Cerebellar cortex (tissue), 1 donor: ENCODE measurements at regions not wholly inside any gene's neighbourhood (a gene's known extent, or its start where the extent isn't known, plus 50 kb on each side); places are given as distances from the start of the nearest gene placed in this dataset.
"Not testable (repeated sequence)": the region's sequence is repeated elsewhere in the genome, so short reads cannot be mapped to it uniquely, and the experiment has no call there.

ENCODE experiments used
- DNase-seq: peaks from one replicate; pipeline ENCODE4 v3.0.0-alpha.2; 2015; ENCODE audit warnings: low spot score

GRCh38 chr15:20089541-20089940 is 452.1 kb downstream of the GOLGA6L6 start:
- not testable (repeated sequence) for DNase-seq

- not testable (repeated sequence) for DNase-seq
Measured at GRCh38 chr15:20084026-20084425, 457.6 kb downstream of the GOLGA6L6 start.

GRCh38 chr15:20074082-20074481 is 467.5 kb downstream of the GOLGA6L6 start:
- not testable (repeated sequence) for DNase-seq

GRCh38 chr15:20069043-20069442 is 472.6 kb downstream of the GOLGA6L6 start:
- not testable (repeated sequence) for DNase-seq

- not testable (repeated sequence) for DNase-seq
Measured at GRCh38 chr15:20066173-20066572, 475.4 kb downstream of the GOLGA6L6 start.

DNA sequence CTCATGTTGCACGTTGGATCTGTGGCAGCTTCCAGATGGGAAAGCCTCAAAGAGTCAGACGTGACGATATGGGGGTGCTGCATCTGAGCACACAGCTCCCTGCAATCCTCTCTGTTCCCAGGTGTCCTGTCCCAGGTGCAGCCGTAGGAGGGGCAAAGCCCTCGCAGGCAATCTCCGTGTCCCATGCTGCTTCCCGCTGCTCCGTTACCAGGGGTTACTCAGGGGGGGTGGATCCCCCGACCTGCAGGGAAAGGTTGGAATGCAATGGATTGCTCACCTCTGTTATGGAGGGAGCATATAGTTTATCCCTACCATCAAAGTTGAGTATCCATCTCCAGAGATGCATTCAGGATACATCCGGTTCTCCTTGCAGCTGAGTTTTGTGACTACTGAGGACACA is 476.1 kb downstream of the GOLGA6L6 start:
- not testable (repeated sequence) for DNase-seq

GRCh38 chr15:20063167-20063566 is 478.4 kb downstream of the GOLGA6L6 start:
- DNase-seq, result not testable (repeated sequence)

GRCh38 chr15:20060838-20061237 is 480.8 kb downstream of the GOLGA6L6 start:
- DNase-seq, result not testable (repeated sequence)

- DNase-seq, result not testable (repeated sequence)
Measured at GRCh38 chr15:20056871-20057270, 484.7 kb downstream of the GOLGA6L6 start.

GRCh38 chr15:20055921-20056320 is 485.7 kb downstream of the GOLGA6L6 start:
- DNase-seq, result not testable (repeated sequence)

DNA sequence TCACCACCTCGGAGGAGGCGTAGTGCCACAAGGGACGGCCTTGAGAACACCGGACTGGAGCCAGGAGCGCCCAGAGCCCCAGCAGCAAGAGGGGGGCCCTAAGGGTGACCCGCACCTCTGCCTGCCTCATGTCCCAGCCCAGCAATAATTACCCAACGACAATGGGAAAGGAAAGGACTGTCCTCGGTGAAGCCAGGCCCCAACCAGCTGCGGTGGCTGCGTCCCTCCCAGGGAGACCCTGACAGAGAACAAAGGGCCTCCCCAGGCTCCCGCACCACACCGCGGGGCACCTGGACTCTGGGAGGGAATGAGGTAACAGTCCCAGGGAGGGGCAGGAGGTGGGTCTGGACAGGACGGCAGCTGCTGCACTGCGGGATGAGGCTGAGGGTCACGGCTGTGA is 493.4 kb downstream of the GOLGA6L6 start:
- DNase-seq, result not testable (repeated sequence)

GRCh38 chr15:20045165-20045564 is 496.4 kb downstream of the GOLGA6L6 start:
- not testable (repeated sequence) for DNase-seq

GRCh38 chr15:20040691-20041090 is 500.9 kb downstream of the GOLGA6L6 start:
- not testable (repeated sequence) for DNase-seq

GRCh38 chr15:20025040-20025439 is 516.6 kb downstream of the GOLGA6L6 start:
- DNase-seq, result not testable (repeated sequence)

GRCh38 chr15:20022349-20022748 is 519.3 kb downstream of the GOLGA6L6 start:
- not testable (repeated sequence) for DNase-seq

DNA sequence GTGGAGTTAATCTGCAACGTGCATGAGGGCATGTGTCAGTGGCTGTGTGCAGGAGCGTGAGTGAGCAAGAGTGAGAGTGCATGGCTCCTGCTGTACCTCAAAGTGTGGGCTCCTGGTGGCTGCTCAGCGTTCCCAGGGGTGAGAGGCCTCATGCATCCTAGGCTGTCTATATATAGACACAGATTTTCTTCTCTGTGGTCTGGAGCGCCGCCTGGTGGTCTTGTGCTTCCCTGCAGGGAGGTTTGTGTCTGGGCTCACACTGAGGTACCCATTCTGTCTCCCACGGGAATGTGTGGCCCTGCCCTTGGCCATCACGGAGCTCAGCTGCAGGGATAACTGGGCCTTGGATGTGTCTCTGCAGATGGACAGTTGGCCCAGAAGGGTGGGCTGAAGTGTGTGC is 520.2 kb downstream of the GOLGA6L6 start:
- DNase-seq, result not testable (repeated sequence)

DNA sequence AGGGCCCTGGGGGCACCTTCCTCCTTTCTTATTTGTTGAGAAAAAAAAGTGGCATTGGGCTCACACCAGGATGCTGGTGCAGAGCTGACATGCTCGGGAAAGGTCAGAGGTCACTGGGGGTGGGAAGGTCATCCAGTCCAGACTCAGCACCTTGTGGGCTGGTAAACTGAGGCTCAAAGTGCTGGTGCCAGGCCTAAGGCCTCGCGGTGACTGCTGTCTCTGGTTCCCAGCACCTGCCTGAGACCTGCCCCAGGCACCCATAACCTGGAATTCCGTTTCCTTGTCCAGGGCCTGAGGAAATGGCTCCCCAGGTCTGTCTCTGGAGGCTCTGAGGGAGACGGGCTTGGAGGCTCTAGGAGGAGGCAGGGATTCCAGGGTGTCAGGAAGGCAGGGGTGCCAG is 521.0 kb downstream of the GOLGA6L6 start:
- not testable (repeated sequence) for DNase-seq

GRCh38 chr15:20019758-20020157 is 521.8 kb downstream of the GOLGA6L6 start:
- DNase-seq, result not testable (repeated sequence)

- DNase-seq, result not testable (repeated sequence)
Measured at GRCh38 chr15:20017581-20017980, 524.0 kb downstream of the GOLGA6L6 start.

DNA sequence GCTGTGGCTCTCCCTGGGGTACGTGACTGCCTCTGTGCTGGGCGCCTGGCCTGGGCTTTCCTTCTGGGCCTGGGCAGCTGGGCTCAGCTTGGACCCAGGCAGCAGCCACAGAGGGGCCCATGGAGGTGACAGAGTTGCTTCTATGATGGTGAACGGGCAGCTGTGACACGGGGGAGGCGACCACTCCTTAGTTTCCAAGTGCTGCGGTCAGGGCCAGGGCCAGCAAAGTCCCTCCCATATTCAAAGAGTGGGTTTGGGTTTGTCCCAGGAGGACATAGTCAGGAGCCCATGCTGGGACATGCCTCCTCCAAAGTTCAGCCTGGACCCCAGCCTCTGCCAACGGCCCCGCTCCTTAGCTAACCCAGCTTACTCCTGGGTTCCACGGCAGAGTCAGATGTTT is 524.7 kb downstream of the GOLGA6L6 start:
- not testable (repeated sequence) for DNase-seq

- DNase-seq, result not testable (repeated sequence)
Measured at GRCh38 chr15:20012837-20013236, 528.8 kb downstream of the GOLGA6L6 start.

DNA sequence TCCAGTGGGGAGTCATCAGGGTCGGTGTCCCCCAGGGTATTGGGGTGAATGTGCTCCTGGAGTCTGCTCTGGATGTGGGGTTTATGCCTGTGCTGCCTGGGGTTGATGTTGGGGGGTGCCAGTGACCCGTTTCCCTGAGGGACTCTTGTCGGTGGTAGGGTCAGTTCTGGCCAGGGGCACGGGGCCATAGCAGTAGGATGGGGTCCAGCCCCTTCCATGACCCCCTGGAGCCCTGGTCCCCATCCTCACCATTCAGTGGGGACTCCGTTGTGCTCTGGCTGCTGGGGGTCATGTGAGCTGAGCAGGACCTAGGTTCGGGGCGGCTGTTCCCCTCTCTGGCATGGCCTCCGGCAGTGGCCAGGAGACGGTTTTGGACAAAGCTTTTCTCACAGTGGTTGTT is 530.8 kb downstream of the GOLGA6L6 start:
- not testable (repeated sequence) for DNase-seq

GRCh38 chr15:20009619-20010018 is 532.0 kb downstream of the GOLGA6L6 start:
- DNase-seq, result not testable (repeated sequence)

DNA sequence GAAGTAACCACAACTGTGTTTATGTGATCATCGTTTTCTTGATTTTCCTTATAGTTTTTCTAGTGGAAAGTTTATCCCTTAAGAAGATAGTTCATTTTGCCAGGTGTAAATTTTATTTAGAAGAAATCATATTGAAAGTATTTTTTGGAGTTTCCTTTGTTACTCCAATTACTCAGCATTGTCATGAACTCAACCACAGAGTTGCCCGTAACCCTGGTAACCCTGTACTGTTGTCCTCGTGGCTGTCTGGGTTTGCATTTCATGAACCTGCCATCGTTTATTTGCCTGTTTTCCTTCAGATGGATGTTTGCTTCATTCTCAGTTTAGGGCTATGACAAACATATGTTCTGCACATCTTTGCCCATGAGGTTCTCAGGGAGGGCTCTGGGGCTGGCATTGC is 534.3 kb downstream of the GOLGA6L6 start:
- not testable (repeated sequence) for DNase-seq
